ENCODE measurements at regions not wholly inside any gene's neighbourhood (a gene's known extent, or its start where the extent isn't known, plus 50 kb on each side); places are given as distances from the start of the nearest gene placed in this dataset.

GRCh38 chr2:207216457-207216856, 50.7 kb upstream of the KLF7 start:
- H3F3A ChIP-seq (ENCODE audit: low read depth), result no peaks in the 10 kb centered on the region
- H3K79me2 ChIP-seq (ENCODE audit: low read depth), result no peaks in the 10 kb centered on the region
- H3K9me3 ChIP-seq (ENCODE audit: low read depth), result no peaks in the 10 kb centered on the region
- H3K27ac ChIP-seq, result no peak overlapping the region
- no peak overlapping the region for H3K9ac ChIP-seq
- peaks cover 61% of the 10 kb centered on the region for H3K4me1 Mint-ChIP-seq
- no peak overlapping the region for H3K27ac Mint-ChIP-seq
- no peaks in the 10 kb centered on the region for H3K9me3 Mint-ChIP-seq
- no peaks in the 10 kb centered on the region for H3K27me3 ChIP-seq
- no peaks in the 10 kb centered on the region for H3K27me3 Mint-ChIP-seq (ENCODE audit: insufficient read depth, low read depth)
- H3K36me3 Mint-ChIP-seq, result no peaks in the 10 kb centered on the region
- H3K4me2 ChIP-seq, result no peak overlapping the region
- peak; percentile 31 for DNase-seq (ENCODE audit: low spot score)
- H4K20me1 ChIP-seq (ENCODE audit: low read depth), result no peaks in the 10 kb centered on the region
- no peaks in the 10 kb centered on the region for H3K36me3 ChIP-seq
- peak overlapping the region; percentile 55 for H3K4me3 Mint-ChIP-seq
- H3K4me3 ChIP-seq, result no peak overlapping the region
- TF ChIP-seq, protein P1, sequence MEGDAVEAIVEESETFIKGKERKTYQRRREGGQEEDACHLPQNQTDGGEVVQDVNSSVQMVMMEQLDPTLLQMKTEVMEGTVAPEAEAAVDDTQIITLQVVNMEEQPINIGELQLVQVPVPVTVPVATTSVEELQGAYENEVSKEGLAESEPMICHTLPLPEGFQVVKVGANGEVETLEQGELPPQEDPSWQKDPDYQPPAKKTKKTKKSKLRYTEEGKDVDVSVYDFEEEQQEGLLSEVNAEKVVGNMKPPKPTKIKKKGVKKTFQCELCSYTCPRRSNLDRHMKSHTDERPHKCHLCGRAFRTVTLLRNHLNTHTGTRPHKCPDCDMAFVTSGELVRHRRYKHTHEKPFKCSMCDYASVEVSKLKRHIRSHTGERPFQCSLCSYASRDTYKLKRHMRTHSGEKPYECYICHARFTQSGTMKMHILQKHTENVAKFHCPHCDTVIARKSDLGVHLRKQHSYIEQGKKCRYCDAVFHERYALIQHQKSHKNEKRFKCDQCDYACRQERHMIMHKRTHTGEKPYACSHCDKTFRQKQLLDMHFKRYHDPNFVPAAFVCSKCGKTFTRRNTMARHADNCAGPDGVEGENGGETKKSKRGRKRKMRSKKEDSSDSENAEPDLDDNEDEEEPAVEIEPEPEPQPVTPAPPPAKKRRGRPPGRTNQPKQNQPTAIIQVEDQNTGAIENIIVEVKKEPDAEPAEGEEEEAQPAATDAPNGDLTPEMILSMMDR (IDR thresholded peaks at IDR 0.05), result no peak
- TF ChIP-seq EZH2 (IDR thresholded peaks at IDR 0.05), result no peak
- TF ChIP-seq EZH2phosphoT487 (IDR thresholded peaks at IDR 0.05), result no peak
- no peak overlapping the region for H2AFZ ChIP-seq (replicated peaks)
- H3K4me1 ChIP-seq, result peaks cover 32% of the 10 kb centered on the region

- TF ChIP-seq EZH2phosphoT487 (IDR thresholded peaks at IDR 0.05), result no peak
- no peak for TF ChIP-seq EZH2 (IDR thresholded peaks at IDR 0.05)
- TF ChIP-seq, protein P1 (IDR thresholded peaks at IDR 0.05), result no peak
- Histone ChIP-seq H4K20me1 (ENCODE audit: low read depth) (no peaks in the 10 kb centered on the region), H3K27me3 (no peaks in the 10 kb centered on the region), H3K36me3 (no peaks in the 10 kb centered on the region), H2AFZ (replicated peaks) (no peak overlapping the region), H3F3A (ENCODE audit: low read depth) (no peaks in the 10 kb centered on the region), H3K4me2 (no peak overlapping the region), H3K4me1 (peaks cover 39% of the 10 kb centered on the region), H3K27ac (no peak overlapping the region), H3K79me2 (ENCODE audit: low read depth) (no peaks in the 10 kb centered on the region), H3K4me3 (no peak overlapping the region), H3K9me3 (ENCODE audit: low read depth) (no peaks in the 10 kb centered on the region), H3K9ac (no peak overlapping the region)
- no peak for DNase-seq (ENCODE audit: low spot score)
- H3K27me3 Mint-ChIP-seq (ENCODE audit: insufficient read depth, low read depth), result peaks cover 3% of the 10 kb centered on the region
- no peak overlapping the region for H3K27ac Mint-ChIP-seq
- H3K4me3 Mint-ChIP-seq, result no peak overlapping the region
- peaks cover 71% of the 10 kb centered on the region for H3K4me1 Mint-ChIP-seq
- H3K9me3 Mint-ChIP-seq, result no peaks in the 10 kb centered on the region
- no peaks in the 10 kb centered on the region for H3K36me3 Mint-ChIP-seq
Measured at GRCh38 chr2:207217442-207217841, 51.7 kb upstream of the KLF7 start.

GRCh38 chr2:207219081-207219630, 53.4 kb upstream of the KLF7 start:
- Histone ChIP-seq H4K20me1 (ENCODE audit: low read depth) (no peaks in the 10 kb centered on the region), H3K4me1 (peaks cover 48% of the 10 kb centered on the region), H3K27me3 (no peaks in the 10 kb centered on the region), H2AFZ (replicated peaks) (no peak overlapping the region), H3F3A (ENCODE audit: low read depth) (no peaks in the 10 kb centered on the region), H3K9me3 (ENCODE audit: low read depth) (no peaks in the 10 kb centered on the region), H3K9ac (no peak overlapping the region), H3K4me2 (no peak overlapping the region), H3K4me3 (no peak overlapping the region), H3K36me3 (no peaks in the 10 kb centered on the region), H3K27ac (no peak overlapping the region), H3K79me2 (ENCODE audit: low read depth) (no peaks in the 10 kb centered on the region)
- DNase-seq (ENCODE audit: low spot score), result no peak
- H3K4me1 Mint-ChIP-seq, result peaks cover 80% of the 10 kb centered on the region
- H3K9me3 Mint-ChIP-seq, result no peaks in the 10 kb centered on the region
- peaks cover 7% of the 10 kb centered on the region for H3K27me3 Mint-ChIP-seq (ENCODE audit: insufficient read depth, low read depth)
- peak overlapping the region; percentile 58 for H3K27ac Mint-ChIP-seq
- H3K4me3 Mint-ChIP-seq, result no peak overlapping the region
- no peaks in the 10 kb centered on the region for H3K36me3 Mint-ChIP-seq
- TF ChIP-seq, protein P1 (IDR thresholded peaks at IDR 0.05), result no peak
- TF ChIP-seq EZH2 (IDR thresholded peaks at IDR 0.05) (no peak), EZH2phosphoT487 (IDR thresholded peaks at IDR 0.05) (no peak)

Data from neural progenitor cell (in vitro differentiated cells).